HG03139 (cell line): ENCODE measurements at regions not wholly inside any gene's neighbourhood (a gene's known extent, or its start where the extent isn't known, plus 50 kb on each side); places are given as distances from the start of the nearest gene placed in this dataset.

ENCODE experiments used
- ATAC-seq: cut with Tn5 transposase; IDR thresholded peaks from one replicate; pipeline ENCODE4 v1.9.1; 2021; ENCODE audit not compliant: unreplicated experiment

- no peak for ATAC-seq
Observed at GRCh38 chr5:152855441-152855840, 450.4 kb upstream of the NMUR2 start.

GRCh38 chr5:152861231-152861630 lies 456.2 kb upstream of the NMUR2 start:
- ATAC-seq = no peak

GRCh38 chr5:152864447-152864846 lies 459.4 kb upstream of the NMUR2 start:
- no peak for ATAC-seq

GRCh38 chr5:152864991-152865390 lies 459.9 kb upstream of the NMUR2 start:
- ATAC-seq = no peak

GRCh38 chr5:152869971-152870370 lies 464.9 kb upstream of the NMUR2 start:
- ATAC-seq = no peak

GRCh38 chr5:152882621-152883020 lies 477.5 kb upstream of the NMUR2 start:
- ATAC-seq = no peak

GRCh38 chr5:152883066-152883775 lies 478.1 kb upstream of the NMUR2 start:
- ATAC-seq = no peak

GRCh38 chr5:152884006-152884405 lies 478.9 kb upstream of the NMUR2 start:
- no peak for ATAC-seq

- no peak for ATAC-seq
Observed at GRCh38 chr5:152900332-152900731, 495.3 kb upstream of the NMUR2 start.

GRCh38 chr5:152901754-152902153 lies 496.7 kb upstream of the NMUR2 start:
- no peak for ATAC-seq

- ATAC-seq = no peak
Observed at GRCh38 chr5:152905286-152905685, 500.2 kb upstream of the NMUR2 start.

GRCh38 chr5:152907488-152908245 lies 502.6 kb upstream of the NMUR2 start:
- no peak for ATAC-seq

GRCh38 chr5:152912924-152913323 lies 507.8 kb upstream of the NMUR2 start:
- no peak for ATAC-seq

GRCh38 chr5:152932621-152933020 lies 527.5 kb upstream of the NMUR2 start:
- no peak for ATAC-seq

- ATAC-seq = no peak
Observed at GRCh38 chr5:152933056-152933455, 528.0 kb upstream of the NMUR2 start.

GRCh38 chr5:152938630-152939029 lies 533.6 kb upstream of the NMUR2 start:
- no peak for ATAC-seq

GRCh38 chr5:152942633-152943336 lies 537.7 kb upstream of the NMUR2 start:
- no peak for ATAC-seq

- no peak for ATAC-seq
Observed at GRCh38 chr5:152953788-152954483, 536.5 kb upstream of the GRIA1 start.

- ATAC-seq = no peak
Observed at GRCh38 chr5:152956943-152957613, 533.4 kb upstream of the GRIA1 start.

- ATAC-seq = no peak
Observed at GRCh38 chr5:152978141-152978835, 512.2 kb upstream of the GRIA1 start.
